DMS153 treated with DMSO at 0.1 percent for 48 hours (cell line): ENCODE measurements at regions not wholly inside any gene's neighbourhood (a gene's known extent, or its start where the extent isn't known, plus 50 kb on each side); places are given as distances from the start of the nearest gene placed in this dataset.
"Not testable (repeated sequence)": the region's sequence is repeated elsewhere in the genome, so short reads cannot be mapped to it uniquely, and the experiment has no call there.

Experiments
- DNase-seq: peaks from one replicate; lab custom pipeline; 2025; ENCODE audit not compliant: unreplicated experiment; lab: John Stamatoyannopoulos, UW

- no peak for DNase-seq
Measured at GRCh38 chr20:6355754-6356451, 233.1 kb upstream of the FERMT1 start.

- no peak for DNase-seq
Measured at GRCh38 chr20:6348908-6349307, 226.1 kb upstream of the FERMT1 start.

- DNase-seq, result no peak
Measured at GRCh38 chr20:6347916-6348315, 225.1 kb upstream of the FERMT1 start.

GRCh38 chr20:6341491-6341890, 218.7 kb upstream of the FERMT1 start:
- DNase-seq, result no peak

- DNase-seq, result no peak
Measured at GRCh38 chr20:6339176-6339575, 216.3 kb upstream of the FERMT1 start.

GRCh38 chr20:6333110-6333509, 210.3 kb upstream of the FERMT1 start:
- DNase-seq, result no peak

- not testable (repeated sequence) for DNase-seq
Measured at GRCh38 chr20:6321235-6321634, 198.4 kb upstream of the FERMT1 start.

- no peak for DNase-seq
Measured at GRCh38 chr20:6311841-6312655, 189.2 kb upstream of the FERMT1 start.

GRCh38 chr20:6311097-6311496, 188.3 kb upstream of the FERMT1 start:
- no peak for DNase-seq

- DNase-seq, result no peak
Measured at GRCh38 chr20:6305536-6305935, 182.7 kb upstream of the FERMT1 start.

GRCh38 chr20:6302041-6302440, 179.2 kb upstream of the FERMT1 start:
- DNase-seq, result no peak

- DNase-seq, result no peak
Measured at GRCh38 chr20:6299456-6299855, 176.6 kb upstream of the FERMT1 start.

GRCh38 chr20:6298049-6298448, 175.2 kb upstream of the FERMT1 start:
- no peak for DNase-seq

GRCh38 chr20:6295867-6296256, 173.0 kb upstream of the FERMT1 start:
- DNase-seq, result no peak

- DNase-seq, result no peak
Measured at GRCh38 chr20:6295127-6295866, 172.5 kb upstream of the FERMT1 start.

- DNase-seq, result no peak
Measured at GRCh38 chr20:6287471-6287870, 164.6 kb upstream of the FERMT1 start.

- no peak for DNase-seq
Measured at GRCh38 chr20:6282642-6283041, 159.8 kb upstream of the FERMT1 start.

GRCh38 chr20:6277661-6278240, 154.9 kb upstream of the FERMT1 start:
- no peak for DNase-seq

- DNase-seq, result not testable (repeated sequence)
Measured at GRCh38 chr20:6270404-6270803, 147.6 kb upstream of the FERMT1 start.

GRCh38 chr20:6269168-6269873, 146.5 kb upstream of the FERMT1 start:
- no peak for DNase-seq
